Small intestine (tissue), 7 donors: ENCODE measurements at regions not wholly inside any gene's neighbourhood (a gene's known extent, or its start where the extent isn't known, plus 50 kb on each side); places are given as distances from the start of the nearest gene placed in this dataset.
"Not testable (repeated sequence)": the region's sequence is repeated elsewhere in the genome, so short reads cannot be mapped to it uniquely, and the experiment has no call there.

Source experiments
- DNase-seq, 2 donors: peaks; one replicate each; pipeline versions ENCODE4 v3.0.0 to v3.0.0-alpha.2; 2013
- FAIRE-seq: peaks from 2 replicates; lab custom pipeline; 2012; peaks lifted over from hg19 to GRCh38; lab: Jason Lieb, UNC
- H3K27ac ChIP-seq, 3 donors: one replicate each; pipeline ENCODE4 v1.5.1; 2013; ENCODE audit warnings: low read length in 2 of 3, mild to moderate bottlenecking in 2 of 3, control low read depth in 1 of 3, inconsistent platforms in 1 of 3, low read depth in 1 of 3, moderate library complexity in 1 of 3
- H3K27me3 ChIP-seq, 3 donors: one replicate each; pipeline ENCODE4 v1.6.1; 2013; ENCODE audit warnings: low read length in 3 of 3, inconsistent platforms in 1 of 3; ENCODE audit not compliant: control insufficient read depth in 3 of 3, insufficient read depth in 3 of 3
- H3K36me3 ChIP-seq, 3 donors: one replicate each; pipeline ENCODE4 v1.6.1; 2013; ENCODE audit warnings: low read length in 3 of 3, inconsistent platforms in 1 of 3, low read depth in 1 of 3, mild to moderate bottlenecking in 1 of 3, moderate library complexity in 1 of 3; ENCODE audit not compliant: control insufficient read depth in 3 of 3, insufficient read depth in 2 of 3
- H3K4me1 ChIP-seq, 3 donors: one replicate each; pipeline ENCODE4 v1.6.1; 2013; ENCODE audit warnings: low read length in 2 of 3, inconsistent platforms in 1 of 3, low read depth in 1 of 3, mild to moderate bottlenecking in 1 of 3, moderate library complexity in 1 of 3; ENCODE audit not compliant: control insufficient read depth in 3 of 3, insufficient read depth in 2 of 3
- H3K4me3 ChIP-seq, 3 donors: one replicate each; pipeline ENCODE4 v1.5.1; 2013; ENCODE audit warnings: low read length in 3 of 3, control low read depth in 1 of 3, inconsistent platforms in 1 of 3, low read depth in 1 of 3, mild to moderate bottlenecking in 1 of 3, moderate library complexity in 1 of 3
- H3K9me3 ChIP-seq, 2 donors: one replicate each; pipeline ENCODE4 v1.6.1; 2013; ENCODE audit warnings: low read depth in 1 of 2, low read length in 1 of 2; ENCODE audit not compliant: control insufficient read depth in 2 of 2, insufficient read depth in 1 of 2
- WGBS, 3 donors: extraction: QIAGEN DNeasy Blood & Tissue Kit; methylation state at CpG; one replicate each; pipeline ENCODE4 v1.1.7; 2013; 5-methylcytosine and 5-hydroxymethylcytosine counted together
- donor health status: healthy with polysubstance abuse.
- donor health status: control.
- donor health status: control.
- donor health status: Bipolar disorder and iron deficiency.
- donor health status: healthy.

- not testable (repeated sequence) for H3K27me3 ChIP-seq, H3K9me3 ChIP-seq, H3K4me3 ChIP-seq, FAIRE-seq, H3K36me3 ChIP-seq, DNase-seq, H3K4me1 ChIP-seq, H3K27ac ChIP-seq
- WGBS, 3 donors, result no CpG with 5 or more reads among the region's 5 CpGs
These were observed 320.2 kb upstream of the SPATA31A3 start for GRCh38 chr9:67312504-67312903.

GRCh38 chr9:67307109-67307508, 314.8 kb upstream of the SPATA31A3 start:
- DNase-seq, H3K36me3 ChIP-seq, H3K9me3 ChIP-seq, H3K27me3 ChIP-seq, H3K4me3 ChIP-seq, H3K4me1 ChIP-seq, H3K27ac ChIP-seq, FAIRE-seq: not testable (repeated sequence)
- WGBS, 3 donors, result no CpG with 5 or more reads among the region's 8 CpGs

- not testable (repeated sequence) for H3K27me3 ChIP-seq, H3K4me1 ChIP-seq, H3K4me3 ChIP-seq, H3K9me3 ChIP-seq, FAIRE-seq, H3K36me3 ChIP-seq, H3K27ac ChIP-seq, DNase-seq
- no CpG with 5 or more reads among the region's 6 CpGs for WGBS, 3 donors
These were observed 296.4 kb upstream of the SPATA31A3 start for GRCh38 chr9:67288797-67289196.

GRCh38 chr9:67288117-67288735, 295.9 kb upstream of the SPATA31A3 start:
- FAIRE-seq, DNase-seq, H3K27me3 ChIP-seq, H3K36me3 ChIP-seq, H3K9me3 ChIP-seq, H3K4me3 ChIP-seq, H3K27ac ChIP-seq, H3K4me1 ChIP-seq: not testable (repeated sequence)
- no CpG with 5 or more reads among the region's 46 CpGs for WGBS, 3 donors

- WGBS, 3 donors, result no CpG with 5 or more reads among the region's 6 CpGs
- not testable (repeated sequence) for H3K27ac ChIP-seq, DNase-seq, H3K9me3 ChIP-seq, H3K4me1 ChIP-seq, H3K27me3 ChIP-seq, H3K4me3 ChIP-seq, FAIRE-seq, H3K36me3 ChIP-seq
These were observed 291.9 kb upstream of the SPATA31A3 start for GRCh38 chr9:67284299-67284698.

GRCh38 chr9:67281574-67281973, 289.2 kb upstream of the SPATA31A3 start:
- not testable (repeated sequence) for H3K27ac ChIP-seq, H3K27me3 ChIP-seq, DNase-seq, H3K4me3 ChIP-seq, H3K36me3 ChIP-seq, H3K4me1 ChIP-seq, FAIRE-seq, H3K9me3 ChIP-seq
- no CpG with 5 or more reads among the region's 4 CpGs for WGBS, 3 donors

- H3K4me3 ChIP-seq, H3K27me3 ChIP-seq, H3K9me3 ChIP-seq, H3K27ac ChIP-seq, H3K36me3 ChIP-seq, DNase-seq, H3K4me1 ChIP-seq, FAIRE-seq: not testable (repeated sequence)
- WGBS, 3 donors, result no CpG with 5 or more reads among the region's 1 CpG
These were observed 277.3 kb upstream of the SPATA31A3 start for GRCh38 chr9:67269692-67270091.

- H3K4me1 ChIP-seq, DNase-seq, H3K27ac ChIP-seq, H3K36me3 ChIP-seq, H3K9me3 ChIP-seq, H3K4me3 ChIP-seq, FAIRE-seq, H3K27me3 ChIP-seq: not testable (repeated sequence)
- WGBS, 3 donors, result no CpG with 5 or more reads among the region's 6 CpGs
These were observed 265.5 kb upstream of the SPATA31A3 start for GRCh38 chr9:67257894-67258293.

GRCh38 chr9:67248967-67249366, 256.6 kb upstream of the SPATA31A3 start:
- WGBS, 3 donors, result no CpG with 5 or more reads among the region's 1 CpG
- not testable (repeated sequence) for H3K36me3 ChIP-seq, H3K27ac ChIP-seq, DNase-seq, H3K4me1 ChIP-seq, FAIRE-seq, H3K9me3 ChIP-seq, H3K4me3 ChIP-seq, H3K27me3 ChIP-seq
